OCI-LY7 (cell line): ENCODE measurements at regions not wholly inside any gene's neighbourhood (a gene's known extent, or its start where the extent isn't known, plus 50 kb on each side); places are given as distances from the start of the nearest gene placed in this dataset.

ENCODE experiments used
- CTCF ChIP-seq: fragments of 200-600 bp; sonication (generic); conservative IDR thresholded peaks from 2 replicates; pipeline ENCODE4 v1.5.1; 2014; ENCODE audit warnings: mild to moderate bottlenecking, antibody characterized with exemption, low read length, moderate library complexity, mixed read lengths
- EZH2phosphoT487 ChIP-seq: fragments of 200-600 bp; sonication (generic); IDR thresholded peaks from 2 replicates; pipeline ENCODE4 v1.6.1; 2018; ENCODE audit warnings: low read depth, borderline replicate concordance, mild to moderate bottlenecking, mixed run types, antibody characterized with exemption, low read length, moderate library complexity, mixed read lengths

- TF ChIP-seq EZH2phosphoT487 (no peak), CTCF (no peak)
Measured at GRCh38 chr13:31859571-31859970, 120.2 kb downstream of the RXFP2 start.
